WTC11 (cell line): ENCODE measurements at regions not wholly inside any gene's neighbourhood (a gene's known extent, or its start where the extent isn't known, plus 50 kb on each side); places are given as distances from the start of the nearest gene placed in this dataset.
A peak's percentile ranks its signal among the peaks of the same experiment; 100 is the strongest.

Experiments used
- ATAC-seq: fragments of 200-7000 bp; cut with Tn5 transposase; 2 replicates; pipeline ENCODE4 v1.10.0; 2021; ENCODE audit warnings: mild to moderate bottlenecking, moderate library complexity
- CTCF ChIA-PET: fragments of 300-600 bp; sonication (Branson Sonifier 250); formaldehyde crosslinking; loops from one replicate; lab custom pipeline; 2021; ENCODE audit warnings: antibody characterized with exemption; lab: Charles Lee
- POLR2A ChIA-PET: fragments of 350-600 bp; sonication (Branson Sonifier 250); formaldehyde crosslinking; loops from one replicate; lab custom pipeline; 2021; ENCODE audit warnings: antibody characterized with exemption; lab: Charles Lee
- DNase-seq: peaks from one replicate; pipeline ENCODE4 v3.0.0; 2021; ENCODE audit warnings: low spot score
- H3K27ac Mint-ChIP-seq: 2 replicates; pipeline ENCODE4 v1.8.0; 2021; ENCODE audit warnings: mixed read lengths
- H3K27me3 Mint-ChIP-seq: 2 replicates; pipeline ENCODE4 v1.8.0; 2021; ENCODE audit warnings: low read depth, mild to moderate bottlenecking, moderate library complexity, mixed read lengths
- H3K36me3 Mint-ChIP-seq: 2 replicates; pipeline ENCODE4 v1.8.0; 2021; ENCODE audit warnings: mixed read lengths
- H3K4me1 Mint-ChIP-seq: 2 replicates; pipeline ENCODE4 v1.8.0; 2022; ENCODE audit warnings: mixed read lengths
- H3K4me3 Mint-ChIP-seq: 2 replicates; pipeline ENCODE4 v1.8.0; 2021; ENCODE audit warnings: mild to moderate bottlenecking, moderate library complexity, mixed read lengths
- H3K9me3 Mint-ChIP-seq: 2 replicates; pipeline ENCODE4 v1.8.0; 2021; ENCODE audit warnings: mixed read lengths
- CBFB ChIP-seq: sonication (generic); formaldehyde crosslinking; IDR thresholded peaks from 2 replicates; pipeline ENCODE4 v1.8.1; 2022; ENCODE audit warnings: mild to moderate bottlenecking, low read depth, missing genetic modification reagents
- KAT7 ChIP-seq: sonication (generic); formaldehyde crosslinking; IDR thresholded peaks from 2 replicates; pipeline ENCODE4 v1.8.1; 2023; ENCODE audit warnings: missing genetic modification reagents, mild to moderate bottlenecking, borderline replicate concordance
- MYBL2 ChIP-seq: sonication (generic); formaldehyde crosslinking; IDR thresholded peaks from 2 replicates; pipeline ENCODE4 v1.8.1; 2023; ENCODE audit warnings: mild to moderate bottlenecking, moderate library complexity, missing genetic modification reagents
- NFYB ChIP-seq: sonication (generic); formaldehyde crosslinking; conservative IDR thresholded peaks from 2 replicates; pipeline ENCODE4 v1.8.0; 2022; ENCODE audit warnings: low read depth, missing genetic modification reagents
- TEAD1 ChIP-seq: sonication (generic); formaldehyde crosslinking; IDR thresholded peaks from 2 replicates; pipeline ENCODE4 v1.8.0; 2022; ENCODE audit warnings: mild to moderate bottlenecking, missing genetic modification reagents
- TP53 ChIP-seq: sonication (generic); formaldehyde crosslinking; IDR thresholded peaks from 2 replicates; pipeline ENCODE4 v1.8.1; 2023; ENCODE audit warnings: mild to moderate bottlenecking, missing genetic modification reagents
- ZBTB21 ChIP-seq: sonication (generic); formaldehyde crosslinking; IDR thresholded peaks from 2 replicates; pipeline ENCODE4 v1.8.1; 2023; ENCODE audit warnings: mild to moderate bottlenecking, missing genetic modification reagents, borderline replicate concordance
- ZNF121 ChIP-seq: sonication (generic); formaldehyde crosslinking; IDR thresholded peaks from 2 replicates; pipeline ENCODE4 v1.8.0; 2023; ENCODE audit warnings: missing genetic modification reagents
- ZNF263 ChIP-seq: sonication (generic); formaldehyde crosslinking; IDR thresholded peaks from 2 replicates; pipeline ENCODE4 v1.8.1; 2022; ENCODE audit warnings: low read depth, mild to moderate bottlenecking, moderate library complexity, missing genetic modification reagents
- ZNF671 ChIP-seq: fragments of 250-450 bp; sonication (Bioruptor Pico); IDR thresholded peaks from 2 replicates; pipeline ENCODE4 v1.8.0; 2021; ENCODE audit warnings: mild to moderate bottlenecking
- TF ChIP-seq, protein P1 (sequence below): sonication (generic); formaldehyde crosslinking; IDR thresholded peaks from 2 replicates; pipeline ENCODE4 v1.8.0; 2023; ENCODE audit warnings: missing genetic modification reagents, mild to moderate bottlenecking, borderline replicate concordance
- TF ChIP-seq, protein P2 (sequence below): sonication (generic); formaldehyde crosslinking; IDR thresholded peaks from 2 replicates; pipeline ENCODE4 v1.8.0; 2022; ENCODE audit warnings: mild to moderate bottlenecking, missing genetic modification reagents
- TF ChIP-seq, protein P3 (sequence below): sonication (generic); formaldehyde crosslinking; IDR thresholded peaks from 2 replicates; pipeline ENCODE4 v1.8.1; 2022; ENCODE audit warnings: mild to moderate bottlenecking, missing genetic modification reagents, moderate library complexity, borderline replicate concordance
- TF ChIP-seq, protein P4 (sequence below): fragments of 250-450 bp; sonication (Bioruptor Pico); IDR thresholded peaks from 2 replicates; pipeline ENCODE4 v1.9.0; 2021; ENCODE audit warnings: mild to moderate bottlenecking
- TF ChIP-seq, protein P5 (sequence below): fragments of 250-450 bp; sonication (Bioruptor Pico); IDR thresholded peaks from 2 replicates; pipeline ENCODE4 v1.8.0; 2021; ENCODE audit warnings: mild to moderate bottlenecking
- TF ChIP-seq, protein P6 (sequence below): fragments of 200-600 bp; IDR thresholded peaks from 2 replicates; pipeline ENCODE4 v1.8.0; 2022; ENCODE audit warnings: antibody characterized with exemption

DNA sequence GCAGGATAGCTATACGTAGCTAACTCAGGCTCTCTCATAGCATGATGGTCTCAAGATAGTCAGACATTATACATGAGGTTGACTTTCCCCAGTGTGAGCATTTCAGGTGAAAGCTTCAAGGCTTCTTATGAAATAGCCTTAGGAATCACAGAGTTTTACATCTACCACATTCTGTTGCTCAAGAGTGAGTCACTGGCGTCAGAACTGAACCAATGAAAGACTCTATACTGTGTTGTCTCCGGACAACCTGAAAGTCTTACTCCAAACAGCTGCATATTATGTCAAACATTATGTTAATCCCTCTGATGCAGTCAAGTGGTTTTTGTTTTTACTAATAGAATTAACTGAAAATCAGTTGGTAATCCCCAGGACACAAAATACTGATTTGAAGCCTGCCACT lies 79.8 kb upstream of the TRDN start (continued):
- TF ChIP-seq, protein P1, sequence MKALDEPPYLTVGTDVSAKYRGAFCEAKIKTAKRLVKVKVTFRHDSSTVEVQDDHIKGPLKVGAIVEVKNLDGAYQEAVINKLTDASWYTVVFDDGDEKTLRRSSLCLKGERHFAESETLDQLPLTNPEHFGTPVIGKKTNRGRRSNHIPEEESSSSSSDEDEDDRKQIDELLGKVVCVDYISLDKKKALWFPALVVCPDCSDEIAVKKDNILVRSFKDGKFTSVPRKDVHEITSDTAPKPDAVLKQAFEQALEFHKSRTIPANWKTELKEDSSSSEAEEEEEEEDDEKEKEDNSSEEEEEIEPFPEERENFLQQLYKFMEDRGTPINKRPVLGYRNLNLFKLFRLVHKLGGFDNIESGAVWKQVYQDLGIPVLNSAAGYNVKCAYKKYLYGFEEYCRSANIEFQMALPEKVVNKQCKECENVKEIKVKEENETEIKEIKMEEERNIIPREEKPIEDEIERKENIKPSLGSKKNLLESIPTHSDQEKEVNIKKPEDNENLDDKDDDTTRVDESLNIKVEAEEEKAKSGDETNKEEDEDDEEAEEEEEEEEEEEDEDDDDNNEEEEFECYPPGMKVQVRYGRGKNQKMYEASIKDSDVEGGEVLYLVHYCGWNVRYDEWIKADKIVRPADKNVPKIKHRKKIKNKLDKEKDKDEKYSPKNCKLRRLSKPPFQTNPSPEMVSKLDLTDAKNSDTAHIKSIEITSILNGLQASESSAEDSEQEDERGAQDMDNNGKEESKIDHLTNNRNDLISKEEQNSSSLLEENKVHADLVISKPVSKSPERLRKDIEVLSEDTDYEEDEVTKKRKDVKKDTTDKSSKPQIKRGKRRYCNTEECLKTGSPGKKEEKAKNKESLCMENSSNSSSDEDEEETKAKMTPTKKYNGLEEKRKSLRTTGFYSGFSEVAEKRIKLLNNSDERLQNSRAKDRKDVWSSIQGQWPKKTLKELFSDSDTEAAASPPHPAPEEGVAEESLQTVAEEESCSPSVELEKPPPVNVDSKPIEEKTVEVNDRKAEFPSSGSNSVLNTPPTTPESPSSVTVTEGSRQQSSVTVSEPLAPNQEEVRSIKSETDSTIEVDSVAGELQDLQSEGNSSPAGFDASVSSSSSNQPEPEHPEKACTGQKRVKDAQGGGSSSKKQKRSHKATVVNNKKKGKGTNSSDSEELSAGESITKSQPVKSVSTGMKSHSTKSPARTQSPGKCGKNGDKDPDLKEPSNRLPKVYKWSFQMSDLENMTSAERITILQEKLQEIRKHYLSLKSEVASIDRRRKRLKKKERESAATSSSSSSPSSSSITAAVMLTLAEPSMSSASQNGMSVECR (CRISPR knock-in tag), result no peak
- TF ChIP-seq, protein P2, sequence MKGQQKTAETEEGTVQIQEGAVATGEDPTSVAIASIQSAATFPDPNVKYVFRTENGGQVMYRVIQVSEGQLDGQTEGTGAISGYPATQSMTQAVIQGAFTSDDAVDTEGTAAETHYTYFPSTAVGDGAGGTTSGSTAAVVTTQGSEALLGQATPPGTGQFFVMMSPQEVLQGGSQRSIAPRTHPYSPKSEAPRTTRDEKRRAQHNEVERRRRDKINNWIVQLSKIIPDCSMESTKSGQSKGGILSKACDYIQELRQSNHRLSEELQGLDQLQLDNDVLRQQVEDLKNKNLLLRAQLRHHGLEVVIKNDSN, result no peak
- TF ChIP-seq, protein P3, sequence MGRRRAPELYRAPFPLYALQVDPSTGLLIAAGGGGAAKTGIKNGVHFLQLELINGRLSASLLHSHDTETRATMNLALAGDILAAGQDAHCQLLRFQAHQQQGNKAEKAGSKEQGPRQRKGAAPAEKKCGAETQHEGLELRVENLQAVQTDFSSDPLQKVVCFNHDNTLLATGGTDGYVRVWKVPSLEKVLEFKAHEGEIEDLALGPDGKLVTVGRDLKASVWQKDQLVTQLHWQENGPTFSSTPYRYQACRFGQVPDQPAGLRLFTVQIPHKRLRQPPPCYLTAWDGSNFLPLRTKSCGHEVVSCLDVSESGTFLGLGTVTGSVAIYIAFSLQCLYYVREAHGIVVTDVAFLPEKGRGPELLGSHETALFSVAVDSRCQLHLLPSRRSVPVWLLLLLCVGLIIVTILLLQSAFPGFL (CRISPR knock-in tag), result no peak
- TF ChIP-seq TEAD1 (no peak), CBFB (CRISPR knock-in tag) (no peak), MYBL2 (CRISPR knock-in tag) (no peak), ZNF263 (CRISPR knock-in tag) (no peak), KAT7 (CRISPR knock-in tag) (no peak), ZNF671 (CRISPR knock-in tag) (no peak)
- TF ChIP-seq, protein P4, sequence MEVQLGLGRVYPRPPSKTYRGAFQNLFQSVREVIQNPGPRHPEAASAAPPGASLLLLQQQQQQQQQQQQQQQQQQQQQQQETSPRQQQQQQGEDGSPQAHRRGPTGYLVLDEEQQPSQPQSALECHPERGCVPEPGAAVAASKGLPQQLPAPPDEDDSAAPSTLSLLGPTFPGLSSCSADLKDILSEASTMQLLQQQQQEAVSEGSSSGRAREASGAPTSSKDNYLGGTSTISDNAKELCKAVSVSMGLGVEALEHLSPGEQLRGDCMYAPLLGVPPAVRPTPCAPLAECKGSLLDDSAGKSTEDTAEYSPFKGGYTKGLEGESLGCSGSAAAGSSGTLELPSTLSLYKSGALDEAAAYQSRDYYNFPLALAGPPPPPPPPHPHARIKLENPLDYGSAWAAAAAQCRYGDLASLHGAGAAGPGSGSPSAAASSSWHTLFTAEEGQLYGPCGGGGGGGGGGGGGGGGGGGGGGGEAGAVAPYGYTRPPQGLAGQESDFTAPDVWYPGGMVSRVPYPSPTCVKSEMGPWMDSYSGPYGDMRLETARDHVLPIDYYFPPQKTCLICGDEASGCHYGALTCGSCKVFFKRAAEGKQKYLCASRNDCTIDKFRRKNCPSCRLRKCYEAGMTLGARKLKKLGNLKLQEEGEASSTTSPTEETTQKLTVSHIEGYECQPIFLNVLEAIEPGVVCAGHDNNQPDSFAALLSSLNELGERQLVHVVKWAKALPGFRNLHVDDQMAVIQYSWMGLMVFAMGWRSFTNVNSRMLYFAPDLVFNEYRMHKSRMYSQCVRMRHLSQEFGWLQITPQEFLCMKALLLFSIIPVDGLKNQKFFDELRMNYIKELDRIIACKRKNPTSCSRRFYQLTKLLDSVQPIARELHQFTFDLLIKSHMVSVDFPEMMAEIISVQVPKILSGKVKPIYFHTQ (CRISPR knock-in tag), result no peak
- TF ChIP-seq, protein P5, sequence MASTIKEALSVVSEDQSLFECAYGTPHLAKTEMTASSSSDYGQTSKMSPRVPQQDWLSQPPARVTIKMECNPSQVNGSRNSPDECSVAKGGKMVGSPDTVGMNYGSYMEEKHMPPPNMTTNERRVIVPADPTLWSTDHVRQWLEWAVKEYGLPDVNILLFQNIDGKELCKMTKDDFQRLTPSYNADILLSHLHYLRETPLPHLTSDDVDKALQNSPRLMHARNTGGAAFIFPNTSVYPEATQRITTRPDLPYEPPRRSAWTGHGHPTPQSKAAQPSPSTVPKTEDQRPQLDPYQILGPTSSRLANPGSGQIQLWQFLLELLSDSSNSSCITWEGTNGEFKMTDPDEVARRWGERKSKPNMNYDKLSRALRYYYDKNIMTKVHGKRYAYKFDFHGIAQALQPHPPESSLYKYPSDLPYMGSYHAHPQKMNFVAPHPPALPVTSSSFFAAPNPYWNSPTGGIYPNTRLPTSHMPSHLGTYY (CRISPR knock-in tag), result no peak

DNA sequence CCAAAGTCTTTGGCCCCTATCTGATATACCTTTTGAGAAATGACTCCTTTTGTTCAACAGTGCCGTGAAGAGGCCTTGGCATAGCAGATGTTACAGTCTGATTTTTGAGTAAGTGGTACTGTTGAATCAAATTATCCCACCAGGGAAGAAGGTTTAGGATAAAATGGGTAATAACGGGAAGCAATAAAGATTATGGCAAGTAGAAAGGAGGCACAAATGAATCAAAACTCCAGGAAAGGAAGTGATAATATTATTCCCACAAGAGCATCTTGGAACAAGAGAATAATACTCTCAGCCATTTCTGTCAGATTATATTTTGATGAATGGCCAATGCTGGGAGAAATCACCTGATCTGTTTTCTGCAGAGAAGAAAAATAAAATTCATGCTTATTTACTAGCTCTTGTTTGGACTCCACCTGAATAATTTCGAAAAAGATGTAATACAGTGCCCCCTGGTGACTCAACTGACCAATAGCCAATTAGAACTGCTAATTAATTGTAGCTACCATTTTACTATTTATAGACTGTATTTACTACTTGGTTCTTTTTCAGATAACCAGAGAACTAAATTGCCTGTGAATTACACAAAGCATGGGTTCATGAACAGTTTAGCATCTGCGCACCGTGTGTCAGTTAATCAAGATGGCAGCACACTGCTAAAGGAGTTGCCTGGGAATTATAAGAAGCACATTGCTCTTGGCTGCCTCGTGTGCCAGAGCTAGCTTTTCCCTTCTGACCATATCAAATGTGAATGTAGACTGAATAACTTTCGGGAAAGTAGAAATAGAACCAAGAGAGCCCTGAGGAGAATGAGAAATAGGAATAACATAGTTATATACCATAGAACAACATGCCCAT lies 78.5 kb upstream of the TRDN start:
- H3K9me3 Mint-ChIP-seq, result no peaks in the 10 kb centered on the region
- ChIA-PET POLR2A (interaction anchor here (0.5 kb wide), 1 partner anchor 449 kb away, joined by 3 read pairs; no protein-coding TSS in a partner anchor), CTCF (interaction anchor here (0.5 to 2.1 kb wide), 59 partner anchors 8 to 1081 kb away, joined by 3 to 46 read pairs (median 5); partner anchors contain the start of genes NKAIN2 and TRDN)
- peaks cover 3% of the 10 kb centered on the region for H3K4me1 Mint-ChIP-seq
- no peaks in the 10 kb centered on the region for H3K27me3 Mint-ChIP-seq
- no peak overlapping the region for H3K4me3 Mint-ChIP-seq
- DNase-seq, result no peak
- TF ChIP-seq TEAD1 (no peak), TP53 (no peak), ZBTB21 (CRISPR knock-in tag) (no peak), ZNF121 (CRISPR knock-in tag) (no peak), NFYB (CRISPR knock-in tag) (no peak)
- TF ChIP-seq, protein P6, sequence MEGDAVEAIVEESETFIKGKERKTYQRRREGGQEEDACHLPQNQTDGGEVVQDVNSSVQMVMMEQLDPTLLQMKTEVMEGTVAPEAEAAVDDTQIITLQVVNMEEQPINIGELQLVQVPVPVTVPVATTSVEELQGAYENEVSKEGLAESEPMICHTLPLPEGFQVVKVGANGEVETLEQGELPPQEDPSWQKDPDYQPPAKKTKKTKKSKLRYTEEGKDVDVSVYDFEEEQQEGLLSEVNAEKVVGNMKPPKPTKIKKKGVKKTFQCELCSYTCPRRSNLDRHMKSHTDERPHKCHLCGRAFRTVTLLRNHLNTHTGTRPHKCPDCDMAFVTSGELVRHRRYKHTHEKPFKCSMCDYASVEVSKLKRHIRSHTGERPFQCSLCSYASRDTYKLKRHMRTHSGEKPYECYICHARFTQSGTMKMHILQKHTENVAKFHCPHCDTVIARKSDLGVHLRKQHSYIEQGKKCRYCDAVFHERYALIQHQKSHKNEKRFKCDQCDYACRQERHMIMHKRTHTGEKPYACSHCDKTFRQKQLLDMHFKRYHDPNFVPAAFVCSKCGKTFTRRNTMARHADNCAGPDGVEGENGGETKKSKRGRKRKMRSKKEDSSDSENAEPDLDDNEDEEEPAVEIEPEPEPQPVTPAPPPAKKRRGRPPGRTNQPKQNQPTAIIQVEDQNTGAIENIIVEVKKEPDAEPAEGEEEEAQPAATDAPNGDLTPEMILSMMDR, result peak; percentile 20; the same call in 1 of the 2 replicates
- peaks cover 2% of the 10 kb centered on the region; the same call in 1 of the 2 replicates for H3K36me3 Mint-ChIP-seq
- H3K27ac Mint-ChIP-seq, result no peak overlapping the region
- ATAC-seq, result peak; percentile 47
